ENCODE measurements at regions not wholly inside any gene's neighbourhood (a gene's known extent, or its start where the extent isn't known, plus 50 kb on each side); places are given as distances from the start of the nearest gene placed in this dataset.
"Not testable (repeated sequence)": the region's sequence is repeated elsewhere in the genome, so short reads cannot be mapped to it uniquely, and the experiment has no call there.

GRCh38 chr2:225254363-225254762 is 145.1 kb upstream of the NYAP2 start:
- no peaks in the 10 kb centered on the region for H3K4me1 ChIP-seq (ENCODE audit: control insufficient read depth, insufficient read depth, low read length, poor library complexity, severe bottlenecking)
- no peak overlapping the region for H3K4me3 ChIP-seq (ENCODE audit: extremely low read depth, insufficient read depth, low read length, poor library complexity, severe bottlenecking)
- WGBS, 2 experiments (ENCODE audit: insufficient coverage in 2 of 2), result 81% methylated on average over 2 of the region's 3 CpGs; no CpG with 5 or more reads in 1 of the 2 experiments
- no peaks in the 10 kb centered on the region for H3K9me3 ChIP-seq (ENCODE audit: control insufficient read depth, low read length)
- H3K36me3 ChIP-seq (ENCODE audit: control insufficient read depth, insufficient read depth, low read length), result no peaks in the 10 kb centered on the region
- H3K27ac ChIP-seq (ENCODE audit: low read depth, low read length, severe bottlenecking), result no peak overlapping the region

GRCh38 chr2:225244933-225245332 is 154.6 kb upstream of the NYAP2 start:
- H3K36me3 ChIP-seq (ENCODE audit: control insufficient read depth, insufficient read depth, low read length), result no peaks in the 10 kb centered on the region
- H3K9me3 ChIP-seq (ENCODE audit: control insufficient read depth, low read length), result no peaks in the 10 kb centered on the region
- no peaks in the 10 kb centered on the region for H3K4me1 ChIP-seq (ENCODE audit: control insufficient read depth, insufficient read depth, low read length, poor library complexity, severe bottlenecking)
- H3K27ac ChIP-seq (ENCODE audit: low read depth, low read length, severe bottlenecking), result no peak overlapping the region
- H3K4me3 ChIP-seq (ENCODE audit: extremely low read depth, insufficient read depth, low read length, poor library complexity, severe bottlenecking), result no peak overlapping the region
- WGBS, 2 experiments (ENCODE audit: insufficient coverage in 2 of 2), result 83 to 92% methylated on average over 2 of the region's 4 CpGs

- H3K36me3 ChIP-seq (ENCODE audit: control insufficient read depth, insufficient read depth, low read length), result no peaks in the 10 kb centered on the region
- no peak overlapping the region for H3K27ac ChIP-seq (ENCODE audit: low read depth, low read length, severe bottlenecking)
- 94% methylated on average over 2 of the region's 4 CpGs; no CpG with 5 or more reads in 1 of the 2 experiments for WGBS, 2 experiments (ENCODE audit: insufficient coverage in 2 of 2)
- no peaks in the 10 kb centered on the region for H3K9me3 ChIP-seq (ENCODE audit: control insufficient read depth, low read length)
- H3K4me1 ChIP-seq (ENCODE audit: control insufficient read depth, insufficient read depth, low read length, poor library complexity, severe bottlenecking), result no peaks in the 10 kb centered on the region
- H3K4me3 ChIP-seq (ENCODE audit: extremely low read depth, insufficient read depth, low read length, poor library complexity, severe bottlenecking), result no peak overlapping the region
Measured at GRCh38 chr2:225236769-225237323, 162.7 kb upstream of the NYAP2 start.

GRCh38 chr2:225233234-225233633 is 166.3 kb upstream of the NYAP2 start:
- H3K4me3 ChIP-seq (ENCODE audit: extremely low read depth, insufficient read depth, low read length, poor library complexity, severe bottlenecking), result no peak overlapping the region
- 89 to 92% methylated on average over 3 to 4 of the region's 4 CpGs for WGBS, 2 experiments (ENCODE audit: insufficient coverage in 2 of 2)

GRCh38 chr2:225231900-225232299 is 167.6 kb upstream of the NYAP2 start:
- Histone ChIP-seq H3K36me3 (ENCODE audit: control insufficient read depth, insufficient read depth, low read length) (no peaks in the 10 kb centered on the region), H3K4me1 (ENCODE audit: control insufficient read depth, insufficient read depth, low read length, poor library complexity, severe bottlenecking) (no peaks in the 10 kb centered on the region), H3K4me3 (ENCODE audit: extremely low read depth, insufficient read depth, low read length, poor library complexity, severe bottlenecking) (no peak overlapping the region), H3K9me3 (ENCODE audit: control insufficient read depth, low read length) (no peaks in the 10 kb centered on the region), H3K27ac (ENCODE audit: low read depth, low read length, severe bottlenecking) (no peak overlapping the region)
- 86 to 91% methylated on average over 5 to 6 of the region's 6 CpGs for WGBS, 2 experiments (ENCODE audit: insufficient coverage in 2 of 2)

More at GRCh38 chr2:225233234-225233633, 166.3 kb upstream of the NYAP2 start:
- no peaks in the 10 kb centered on the region for H3K36me3 ChIP-seq (ENCODE audit: control insufficient read depth, insufficient read depth, low read length)
- no peak overlapping the region for H3K27ac ChIP-seq (ENCODE audit: low read depth, low read length, severe bottlenecking)
- H3K4me1 ChIP-seq (ENCODE audit: control insufficient read depth, insufficient read depth, low read length, poor library complexity, severe bottlenecking), result no peaks in the 10 kb centered on the region
- H3K9me3 ChIP-seq (ENCODE audit: control insufficient read depth, low read length), result no peaks in the 10 kb centered on the region

GRCh38 chr2:225229346-225229745 is 170.2 kb upstream of the NYAP2 start:
- H3K27ac ChIP-seq (ENCODE audit: low read depth, low read length, severe bottlenecking); H3K36me3 ChIP-seq (ENCODE audit: control insufficient read depth, insufficient read depth, low read length); H3K9me3 ChIP-seq (ENCODE audit: control insufficient read depth, low read length); H3K4me1 ChIP-seq (ENCODE audit: control insufficient read depth, insufficient read depth, low read length, poor library complexity, severe bottlenecking); H3K4me3 ChIP-seq (ENCODE audit: extremely low read depth, insufficient read depth, low read length, poor library complexity, severe bottlenecking): not testable (repeated sequence)
- WGBS, 2 experiments (ENCODE audit: insufficient coverage in 2 of 2), result 83 to 95% methylated on average over 1 to 12 of the region's 31 CpGs

GRCh38 chr2:225226441-225226840 is 173.1 kb upstream of the NYAP2 start:
- WGBS, 2 experiments (ENCODE audit: insufficient coverage in 2 of 2), result 83 to 100% methylated on average over 1 to 2 of the region's 4 CpGs
- H3K4me1 ChIP-seq (ENCODE audit: control insufficient read depth, insufficient read depth, low read length, poor library complexity, severe bottlenecking), result no peaks in the 10 kb centered on the region
- H3K27ac ChIP-seq (ENCODE audit: low read depth, low read length, severe bottlenecking), result no peak overlapping the region
- H3K4me3 ChIP-seq (ENCODE audit: extremely low read depth, insufficient read depth, low read length, poor library complexity, severe bottlenecking), result no peak overlapping the region
- H3K36me3 ChIP-seq (ENCODE audit: control insufficient read depth, insufficient read depth, low read length), result no peaks in the 10 kb centered on the region
- no peaks in the 10 kb centered on the region for H3K9me3 ChIP-seq (ENCODE audit: control insufficient read depth, low read length)

- Histone ChIP-seq H3K4me1 (ENCODE audit: control insufficient read depth, insufficient read depth, low read length, poor library complexity, severe bottlenecking) (no peaks in the 10 kb centered on the region), H3K4me3 (ENCODE audit: extremely low read depth, insufficient read depth, low read length, poor library complexity, severe bottlenecking) (no peak overlapping the region), H3K27ac (ENCODE audit: low read depth, low read length, severe bottlenecking) (no peak overlapping the region), H3K36me3 (ENCODE audit: control insufficient read depth, insufficient read depth, low read length) (no peaks in the 10 kb centered on the region), H3K9me3 (ENCODE audit: control insufficient read depth, low read length) (no peaks in the 10 kb centered on the region)
Measured at GRCh38 chr2:225223301-225223700, 176.2 kb upstream of the NYAP2 start.

- H3K27ac ChIP-seq (ENCODE audit: low read depth, low read length, severe bottlenecking), result no peak overlapping the region
- 33 to 50% methylated on average over 1 of the region's 3 CpGs for WGBS, 2 experiments (ENCODE audit: insufficient coverage in 2 of 2)
- H3K4me1 ChIP-seq (ENCODE audit: control insufficient read depth, insufficient read depth, low read length, poor library complexity, severe bottlenecking), result no peaks in the 10 kb centered on the region
- H3K4me3 ChIP-seq (ENCODE audit: extremely low read depth, insufficient read depth, low read length, poor library complexity, severe bottlenecking), result no peak overlapping the region
- no peaks in the 10 kb centered on the region for H3K36me3 ChIP-seq (ENCODE audit: control insufficient read depth, insufficient read depth, low read length)
- no peaks in the 10 kb centered on the region for H3K9me3 ChIP-seq (ENCODE audit: control insufficient read depth, low read length)
Measured at GRCh38 chr2:225207471-225207870, 165.2 kb upstream of the DOCK10 start.

GRCh38 chr2:225207043-225207442 is 164.8 kb upstream of the DOCK10 start:
- no peak overlapping the region for H3K4me3 ChIP-seq (ENCODE audit: extremely low read depth, insufficient read depth, low read length, poor library complexity, severe bottlenecking)
- H3K27ac ChIP-seq (ENCODE audit: low read depth, low read length, severe bottlenecking), result no peak overlapping the region
- WGBS, 2 experiments (ENCODE audit: insufficient coverage in 2 of 2), result no CpG with 5 or more reads among the region's 1 CpG
- no peaks in the 10 kb centered on the region for H3K4me1 ChIP-seq (ENCODE audit: control insufficient read depth, insufficient read depth, low read length, poor library complexity, severe bottlenecking)
- no peaks in the 10 kb centered on the region for H3K9me3 ChIP-seq (ENCODE audit: control insufficient read depth, low read length)
- no peaks in the 10 kb centered on the region for H3K36me3 ChIP-seq (ENCODE audit: control insufficient read depth, insufficient read depth, low read length)

GRCh38 chr2:225196579-225196978 is 154.3 kb upstream of the DOCK10 start:
- H3K4me3 ChIP-seq (ENCODE audit: extremely low read depth, insufficient read depth, low read length, poor library complexity, severe bottlenecking), result no peak overlapping the region
- no peaks in the 10 kb centered on the region for H3K36me3 ChIP-seq (ENCODE audit: control insufficient read depth, insufficient read depth, low read length)
- H3K4me1 ChIP-seq (ENCODE audit: control insufficient read depth, insufficient read depth, low read length, poor library complexity, severe bottlenecking), result peaks cover 8% of the 10 kb centered on the region
- H3K9me3 ChIP-seq (ENCODE audit: control insufficient read depth, low read length), result no peaks in the 10 kb centered on the region
- no CpG with 5 or more reads among the region's 1 CpG for WGBS, 2 experiments (ENCODE audit: insufficient coverage in 2 of 2)
- no peak overlapping the region for H3K27ac ChIP-seq (ENCODE audit: low read depth, low read length, severe bottlenecking)
